Esophagus squamous epithelium (tissue), 4 donors: ENCODE measurements at regions not wholly inside any gene's neighbourhood (a gene's known extent, or its start where the extent isn't known, plus 50 kb on each side); places are given as distances from the start of the nearest gene placed in this dataset.

ENCODE experiments used
- CTCF ChIP-seq, 6 experiments: fragments of 450-650 bp in 4 of 6; fragments of 200-600 bp in 2 of 6; sonication (generic) in 2 of 6; IDR thresholded peaks; one replicate each; pipeline ENCODE4 v1.5.1; 2016 to 2019; ENCODE audit warnings: antibody characterized with exemption in 6 of 6, mild to moderate bottlenecking in 4 of 6, moderate library complexity in 4 of 6
- POLR2A ChIP-seq, 4 donors: fragments of 450-650 bp; IDR thresholded peaks; one replicate each; pipeline ENCODE4 v1.6.1; 2017; ENCODE audit warnings: antibody characterized with exemption in 4 of 4, mild to moderate bottlenecking in 4 of 4, moderate library complexity in 3 of 4

DNA sequence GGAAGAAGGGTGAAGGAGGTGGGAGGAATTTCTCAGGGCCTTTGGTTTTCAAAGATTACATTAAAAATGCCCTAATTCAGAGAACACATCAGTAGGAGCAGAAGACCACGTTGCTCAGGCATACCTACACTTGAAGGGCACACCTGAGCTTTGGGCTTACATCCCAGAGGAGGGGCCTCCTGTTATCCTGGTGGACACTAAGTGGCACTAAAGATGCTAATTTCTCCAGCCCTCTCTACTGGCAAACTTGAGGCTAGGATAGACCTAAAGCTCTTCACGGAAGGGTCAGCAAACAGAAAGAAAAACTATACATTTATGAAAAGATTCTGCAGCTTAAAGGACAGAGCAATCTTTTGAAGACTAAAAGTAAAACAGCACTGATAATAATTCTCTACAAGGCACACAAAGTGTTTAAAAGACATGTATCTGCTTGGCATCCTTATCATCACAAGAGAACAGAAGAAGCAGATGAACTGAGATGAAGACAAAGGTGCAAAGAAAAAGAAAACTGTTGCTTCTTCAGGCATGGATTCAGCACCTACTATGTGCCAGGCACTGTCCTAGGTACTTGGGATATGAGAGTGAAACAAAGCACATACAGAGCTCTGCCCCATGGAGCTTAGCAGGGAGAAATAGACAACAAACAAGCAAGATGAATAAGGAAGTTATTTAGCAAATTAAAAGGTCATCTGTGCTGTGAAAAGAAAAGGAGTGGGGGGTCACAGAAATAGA lies 137.5 kb downstream of the NUAK1 start:
- TF ChIP-seq POLR2A (IDR thresholded peaks at IDR 0.05) (no peak), CTCF (IDR thresholded peaks at IDR 0.05) (no peak)
